GM04503 (cell line): ENCODE measurements at regions not wholly inside any gene's neighbourhood (a gene's known extent, or its start where the extent isn't known, plus 50 kb on each side); places are given as distances from the start of the nearest gene placed in this dataset.

Source experiments
- DNase-seq: peaks from one replicate; pipeline ENCODE4 v3.0.0-alpha.2; 2012; ENCODE audit warnings: low read depth

DNA sequence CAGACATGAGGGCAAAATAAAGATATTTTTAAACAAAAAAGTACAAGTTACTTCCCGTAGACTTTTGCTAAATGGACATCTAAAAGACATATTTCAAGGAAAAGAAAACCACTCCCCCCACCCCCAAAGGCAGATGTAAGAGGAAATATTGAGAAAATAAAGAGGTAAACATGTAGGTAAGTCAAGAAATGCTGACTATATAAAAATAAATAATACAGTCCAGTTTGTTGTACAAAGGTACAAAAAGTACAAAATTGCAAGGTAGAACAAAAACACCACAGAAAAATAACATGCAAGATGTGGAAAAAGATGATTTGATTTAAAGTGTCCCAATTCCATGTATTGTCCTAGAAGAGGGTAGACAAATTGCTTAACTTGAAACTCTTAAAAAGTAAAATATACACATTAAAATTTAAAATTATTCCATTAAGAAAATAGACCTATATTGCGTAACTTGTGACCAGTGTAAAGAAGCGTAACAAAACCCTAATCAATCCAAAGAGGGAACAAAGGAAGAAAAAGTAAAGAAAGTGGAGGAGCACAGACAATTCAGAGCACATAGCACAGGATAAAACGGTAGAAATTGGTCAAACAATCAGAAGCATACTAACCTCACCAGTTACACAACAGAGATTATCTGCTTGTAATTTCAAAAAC, 58.4 kb upstream of the FAM216B start:
- no peak for DNase-seq

DNA sequence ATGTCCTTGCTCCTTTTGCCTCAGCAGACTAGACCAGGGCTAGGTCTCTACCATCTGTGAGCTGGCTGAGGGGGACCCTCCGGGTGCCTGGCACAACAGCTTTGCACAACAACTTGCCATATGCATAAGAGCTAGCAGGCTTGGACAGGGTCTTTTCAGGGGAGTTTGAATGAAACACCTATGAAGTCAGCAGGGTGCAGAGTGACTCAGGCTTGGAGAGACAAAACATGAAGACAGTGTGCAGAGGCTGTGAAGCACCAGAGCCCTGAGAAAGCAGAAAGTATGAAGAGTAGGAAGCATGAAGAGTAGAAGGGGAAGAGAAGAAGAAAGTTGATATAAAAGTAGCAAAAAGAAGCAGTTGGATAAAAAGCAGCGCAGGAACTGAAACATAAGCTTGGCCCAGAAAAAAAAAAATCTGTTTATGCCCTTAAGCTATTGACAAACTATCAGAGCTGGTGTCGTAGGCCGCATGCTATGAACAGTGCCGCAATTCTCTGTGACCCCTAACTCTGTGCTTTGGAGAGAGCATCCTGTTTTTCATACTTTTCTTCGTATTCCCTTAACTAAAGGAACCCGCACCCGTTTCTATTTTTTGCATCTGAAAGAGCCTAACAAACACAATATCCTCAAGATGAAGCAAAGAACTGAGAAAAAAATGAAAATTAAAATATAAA, 52.7 kb upstream of the FAM216B start:
- DNase-seq: no peak

DNA sequence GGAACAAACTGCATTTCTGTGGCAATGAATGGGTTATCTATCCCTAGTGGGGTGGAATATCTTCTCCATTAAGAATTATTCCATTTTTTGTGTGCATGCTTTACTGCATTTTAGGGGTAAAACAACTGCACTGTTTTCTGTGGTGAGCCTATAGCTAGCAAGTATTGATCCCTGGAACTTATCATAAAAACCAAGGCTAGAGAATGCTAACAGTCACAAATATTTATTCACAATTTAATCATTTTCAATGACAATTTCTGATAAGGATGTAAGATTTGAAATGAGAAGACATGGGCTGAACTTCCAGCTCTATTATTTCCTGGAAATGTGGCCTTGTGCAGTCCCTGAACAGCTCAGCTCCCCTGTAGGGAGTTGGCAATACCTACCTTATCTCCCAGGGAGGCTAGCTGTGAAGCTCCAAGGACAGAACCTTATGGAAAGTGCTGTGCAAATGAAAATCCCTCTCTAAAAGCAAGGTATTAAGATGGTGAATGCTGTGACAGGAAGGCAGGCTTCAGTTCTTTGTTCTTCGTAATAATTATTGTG, 51.5 kb upstream of the FAM216B start:
- no peak for DNase-seq
